Prostate gland (tissue), 2 donors: ENCODE measurements at regions not wholly inside any gene's neighbourhood (a gene's known extent, or its start where the extent isn't known, plus 50 kb on each side); places are given as distances from the start of the nearest gene placed in this dataset.

Experiments used
- CTCF ChIP-seq, 4 experiments: fragments of 200-600 bp in 2 of 4; fragments of 450-650 bp in 2 of 4; sonication (generic) in 2 of 4; IDR thresholded peaks; 1 replicate in 3 of 4; 2 replicates in 1 of 4; pipeline ENCODE4 v1.5.1; 2016 to 2019; ENCODE audit warnings: antibody characterized with exemption in 4 of 4, mild to moderate bottlenecking in 2 of 4, moderate library complexity in 2 of 4
- POLR2AphosphoS5 ChIP-seq: sonication (generic); formaldehyde crosslinking; IDR thresholded peaks from one replicate; pipeline ENCODE4 v1.6.1; 2017; ENCODE audit warnings: antibody characterized with exemption

DNA sequence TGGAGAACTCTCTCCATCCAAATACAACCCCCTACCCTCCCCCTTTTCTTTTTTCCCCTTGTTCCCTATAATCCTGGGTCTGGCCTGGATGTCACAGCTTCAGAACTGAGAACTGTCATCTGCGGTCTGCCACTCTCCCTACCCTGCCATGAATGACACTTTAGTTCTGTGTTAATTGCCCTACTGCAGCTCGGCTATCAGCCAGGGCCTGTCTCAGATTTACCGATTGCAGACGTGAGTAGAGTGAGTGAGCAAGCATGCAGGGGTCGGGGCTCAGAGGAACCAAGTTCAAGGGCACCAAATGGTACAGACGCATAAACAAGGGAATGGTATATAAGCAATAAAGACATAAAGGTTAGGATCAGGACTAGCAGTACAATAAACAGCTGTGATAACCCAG is 967.8 kb downstream of the BCL11A start:
- TF ChIP-seq POLR2AphosphoS5 (no peak), CTCF (IDR thresholded peaks at IDR 0.05) (no peak)
